Coronary artery (tissue), 2 donors: ENCODE measurements at regions not wholly inside any gene's neighbourhood (a gene's known extent, or its start where the extent isn't known, plus 50 kb on each side); places are given as distances from the start of the nearest gene placed in this dataset.
"Not testable (repeated sequence)": the region's sequence is repeated elsewhere in the genome, so short reads cannot be mapped to it uniquely, and the experiment has no call there.

ENCODE experiments used
- DNase-seq: peaks from one replicate; pipeline ENCODE4 v3.0.0-alpha.2; 2017; ENCODE audit warnings: low spot score
- H3K27ac ChIP-seq, 2 donors: fragments of 200-600 bp; sonication (generic); one replicate each; pipeline ENCODE4 v1.5.1; 2016 to 2019
- H3K4me3 ChIP-seq: fragments of 200-600 bp; sonication (generic); 2 replicates; pipeline ENCODE4 v1.5.1; 2016; ENCODE audit warnings: mild to moderate bottlenecking, moderate library complexity
- CTCF ChIP-seq: fragments of 200-600 bp; sonication (generic); IDR thresholded peaks from one replicate; pipeline ENCODE4 v1.5.1; 2019; ENCODE audit warnings: antibody characterized with exemption

GRCh38 chr7:10643545-10643944, 330.1 kb upstream of the PHF14 start:
- H3K4me3 ChIP-seq: no peak overlapping the region
- H3K27ac ChIP-seq: no peak overlapping the region
- no peak for DNase-seq
- TF ChIP-seq CTCF: no peak

- TF ChIP-seq CTCF: no peak
- Histone ChIP-seq H3K27ac (no peak overlapping the region), H3K4me3 (no peak overlapping the region)
- no peak for DNase-seq
Measured at GRCh38 chr7:10644849-10645248, 328.8 kb upstream of the PHF14 start.

- DNase-seq: no peak
- no peak overlapping the region for H3K4me3 ChIP-seq
- H3K27ac ChIP-seq: no peak overlapping the region
- TF ChIP-seq CTCF: no peak
Measured at GRCh38 chr7:10646194-10646593, 327.5 kb upstream of the PHF14 start.

- TF ChIP-seq CTCF: no peak
- Histone ChIP-seq H3K4me3 (no peak overlapping the region), H3K27ac (no peak overlapping the region)
- DNase-seq: no peak
Measured at GRCh38 chr7:10648289-10648688, 325.4 kb upstream of the PHF14 start.

GRCh38 chr7:10649120-10649519, 324.6 kb upstream of the PHF14 start:
- H3K4me3 ChIP-seq, H3K27ac ChIP-seq, DNase-seq: not testable (repeated sequence)

- H3K4me3 ChIP-seq: no peak overlapping the region
- no peak for DNase-seq
- H3K27ac ChIP-seq: no peak overlapping the region
- no peak for TF ChIP-seq CTCF
Measured at GRCh38 chr7:10655031-10655430, 318.6 kb upstream of the PHF14 start.

GRCh38 chr7:10657201-10657600, 316.5 kb upstream of the PHF14 start:
- DNase-seq: no peak
- Histone ChIP-seq H3K4me3 (no peak overlapping the region), H3K27ac (no peak overlapping the region)
- TF ChIP-seq CTCF: no peak

- H3K27ac ChIP-seq: no peak overlapping the region
- no peak overlapping the region for H3K4me3 ChIP-seq
- no peak for DNase-seq
- TF ChIP-seq CTCF: no peak
Measured at GRCh38 chr7:10657837-10658236, 315.8 kb upstream of the PHF14 start.
